ENCODE measurements at regions not wholly inside any gene's neighbourhood (a gene's known extent, or its start where the extent isn't known, plus 50 kb on each side); places are given as distances from the start of the nearest gene placed in this dataset.

DNA sequence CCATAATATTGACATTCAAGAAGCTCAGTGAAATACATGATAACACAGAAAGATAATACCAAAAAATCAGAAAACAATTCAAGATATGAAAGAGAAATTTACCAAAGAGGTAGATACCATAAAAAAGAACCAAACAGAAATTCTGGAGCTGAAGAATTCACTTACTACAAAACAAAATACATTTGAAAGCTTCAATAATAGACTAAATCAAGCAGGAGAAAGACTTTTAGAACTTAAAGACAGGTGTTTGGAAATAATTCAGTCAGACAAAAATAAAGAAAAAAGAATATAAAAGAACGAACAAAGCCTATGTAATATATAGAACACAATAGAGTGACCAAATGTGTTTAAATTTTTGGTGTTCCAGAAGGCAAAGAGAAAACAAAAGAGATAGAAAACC lies 158.7 kb downstream of the MOBP start:
- TF ChIP-seq, protein P1, sequence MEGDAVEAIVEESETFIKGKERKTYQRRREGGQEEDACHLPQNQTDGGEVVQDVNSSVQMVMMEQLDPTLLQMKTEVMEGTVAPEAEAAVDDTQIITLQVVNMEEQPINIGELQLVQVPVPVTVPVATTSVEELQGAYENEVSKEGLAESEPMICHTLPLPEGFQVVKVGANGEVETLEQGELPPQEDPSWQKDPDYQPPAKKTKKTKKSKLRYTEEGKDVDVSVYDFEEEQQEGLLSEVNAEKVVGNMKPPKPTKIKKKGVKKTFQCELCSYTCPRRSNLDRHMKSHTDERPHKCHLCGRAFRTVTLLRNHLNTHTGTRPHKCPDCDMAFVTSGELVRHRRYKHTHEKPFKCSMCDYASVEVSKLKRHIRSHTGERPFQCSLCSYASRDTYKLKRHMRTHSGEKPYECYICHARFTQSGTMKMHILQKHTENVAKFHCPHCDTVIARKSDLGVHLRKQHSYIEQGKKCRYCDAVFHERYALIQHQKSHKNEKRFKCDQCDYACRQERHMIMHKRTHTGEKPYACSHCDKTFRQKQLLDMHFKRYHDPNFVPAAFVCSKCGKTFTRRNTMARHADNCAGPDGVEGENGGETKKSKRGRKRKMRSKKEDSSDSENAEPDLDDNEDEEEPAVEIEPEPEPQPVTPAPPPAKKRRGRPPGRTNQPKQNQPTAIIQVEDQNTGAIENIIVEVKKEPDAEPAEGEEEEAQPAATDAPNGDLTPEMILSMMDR (IDR thresholded peaks at IDR 0.05; ENCODE audit: insufficient read depth, low read length, missing control alignments), result no peak
- POLR2A ChIA-PET, result no interaction called here
- no peak overlapping the region for H3K4me3 ChIP-seq (ENCODE audit: low read depth, low read length)
- DNase-seq (ENCODE audit: low read depth, low spot score), result no peak
- CTCF ChIA-PET, result interaction anchor here (1.1 kb wide), 1 partner anchor 11 kb away, joined by 3 read pairs; no protein-coding TSS in a partner anchor

DNA sequence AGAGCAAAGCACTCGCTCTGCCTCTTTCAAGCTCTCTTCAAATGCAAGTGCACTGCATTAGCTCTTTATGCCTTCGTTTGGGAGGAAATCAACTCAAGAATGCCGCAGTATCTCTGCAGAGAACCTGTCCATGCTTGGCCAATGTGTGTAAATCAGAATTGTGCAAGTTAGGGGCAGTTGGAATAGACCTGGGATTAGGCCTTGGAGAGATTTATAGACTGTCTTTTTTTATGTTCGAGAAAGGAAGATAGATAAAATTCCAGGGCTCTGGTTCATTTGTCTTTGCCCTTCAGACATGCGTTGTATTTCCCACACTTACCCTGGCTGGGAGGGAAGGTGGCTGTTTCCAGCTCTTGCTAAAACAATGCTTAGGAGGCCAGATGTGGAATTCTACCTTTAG lies 163.7 kb downstream of the MOBP start:
- POLR2A ChIA-PET, result no interaction called here

DNA sequence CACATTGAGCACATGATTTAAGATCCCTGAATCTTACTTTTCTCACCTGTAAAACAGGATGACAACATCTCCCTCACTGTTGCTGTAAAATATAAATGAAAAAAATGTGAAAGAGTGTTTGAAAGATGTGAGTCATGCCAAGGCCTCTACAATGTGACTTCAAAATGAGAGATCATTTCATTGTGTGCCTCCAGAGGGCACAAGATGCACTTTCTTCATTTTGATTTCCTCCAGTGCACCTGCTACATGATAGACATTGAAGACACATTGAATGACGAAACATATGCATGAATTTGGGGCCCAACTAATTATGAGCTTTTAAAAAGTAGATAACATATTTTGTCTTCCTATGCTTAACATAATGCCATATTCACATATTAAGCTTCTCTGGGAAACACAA lies 170.3 kb downstream of the MOBP start:
- TF ChIP-seq, protein P1 (IDR thresholded peaks at IDR 0.05; ENCODE audit: insufficient read depth, low read length, missing control alignments), result peak; percentile 20
- ChIA-PET POLR2A (no interaction called here), CTCF (interaction anchor here (1.0 to 2.2 kb wide), 5 partner anchors 11 to 680 kb away, joined by 3 to 10 read pairs (median 3); no protein-coding TSS in a partner anchor)
- H3K4me3 ChIP-seq (ENCODE audit: low read depth, low read length), result no peak overlapping the region
- DNase-seq (ENCODE audit: low read depth, low spot score), result no peak

More for the DNA sequence above, 163.7 kb downstream of the MOBP start:
- no peak overlapping the region for H3K4me3 ChIP-seq (ENCODE audit: low read depth, low read length)
- no peak for DNase-seq (ENCODE audit: low read depth, low spot score)
- CTCF ChIA-PET, result no interaction called here
- TF ChIP-seq, protein P1 (IDR thresholded peaks at IDR 0.05; ENCODE audit: insufficient read depth, low read length, missing control alignments), result no peak

DNA sequence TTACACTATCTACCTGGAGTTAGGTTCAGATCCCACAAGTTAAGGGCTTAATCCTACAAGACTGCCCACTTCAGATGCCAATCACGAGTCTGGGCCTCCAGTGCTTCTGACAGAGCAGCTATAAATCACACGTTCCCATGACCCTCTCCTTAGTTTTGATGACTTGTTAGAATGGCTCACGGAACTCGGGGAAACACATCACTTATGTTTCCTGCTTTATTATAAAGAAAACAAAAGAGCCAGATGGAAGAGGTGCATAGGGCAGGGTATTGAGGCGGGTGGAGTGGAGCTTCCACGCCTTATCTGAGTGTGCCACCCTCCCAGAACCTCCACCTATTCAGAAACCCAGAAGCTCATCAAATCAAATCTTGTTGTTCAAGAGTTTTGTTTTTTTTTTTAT lies 170.8 kb downstream of the MOBP start:
- TF ChIP-seq, protein P1 (IDR thresholded peaks at IDR 0.05; ENCODE audit: insufficient read depth, low read length, missing control alignments), result no peak
- H3K4me3 ChIP-seq (ENCODE audit: low read depth, low read length), result no peak overlapping the region
- ChIA-PET POLR2A (no interaction called here), CTCF (interaction anchor here (1.0 to 2.2 kb wide), 6 partner anchors 11 to 679 kb away, joined by 3 to 10 read pairs (median 4); no protein-coding TSS in a partner anchor)
- DNase-seq (ENCODE audit: low read depth, low spot score), result no peak

DNA sequence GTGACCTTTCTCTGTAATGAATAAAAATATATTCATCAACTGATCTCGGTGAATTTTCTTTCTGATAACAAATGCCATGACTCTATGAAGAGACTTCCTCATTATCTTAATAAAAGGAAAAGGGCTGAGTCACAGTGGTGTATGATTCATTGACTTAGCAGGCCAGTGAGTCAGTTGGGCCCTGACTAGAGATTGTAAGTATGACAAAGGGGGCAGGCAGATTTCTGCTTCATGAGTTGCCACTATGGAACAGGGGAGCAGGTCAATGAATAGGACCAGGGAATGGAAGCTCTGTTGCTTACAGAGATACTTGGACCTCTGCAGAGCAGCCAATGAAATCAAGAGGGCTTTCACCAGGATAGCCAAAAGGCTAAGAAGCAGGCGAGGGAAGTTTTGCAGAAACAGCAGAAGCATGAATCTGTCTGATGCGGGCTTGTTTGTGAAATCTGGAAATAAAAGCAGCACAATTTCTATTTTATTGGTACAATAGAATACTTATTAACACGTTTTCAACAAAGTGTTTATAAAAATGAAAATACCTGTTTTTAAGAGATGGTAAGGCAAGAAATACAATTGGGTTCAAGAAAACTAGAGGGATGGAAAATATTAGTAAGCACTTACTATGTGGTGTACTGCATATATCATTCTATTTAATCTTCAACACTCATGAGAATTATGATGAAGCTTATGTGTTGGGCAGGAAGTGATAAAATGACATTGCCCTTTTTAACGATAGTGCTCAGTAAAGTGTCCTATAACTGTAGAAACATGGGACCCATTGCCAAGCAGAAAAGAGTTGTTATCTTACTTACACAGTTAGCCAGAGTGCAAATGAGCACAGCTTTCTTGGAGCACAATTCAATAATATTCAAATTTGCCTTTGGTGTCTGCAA lies 169.8 kb upstream of the MYRIP start:
- POLR2A ChIA-PET, result no interaction called here

DNA sequence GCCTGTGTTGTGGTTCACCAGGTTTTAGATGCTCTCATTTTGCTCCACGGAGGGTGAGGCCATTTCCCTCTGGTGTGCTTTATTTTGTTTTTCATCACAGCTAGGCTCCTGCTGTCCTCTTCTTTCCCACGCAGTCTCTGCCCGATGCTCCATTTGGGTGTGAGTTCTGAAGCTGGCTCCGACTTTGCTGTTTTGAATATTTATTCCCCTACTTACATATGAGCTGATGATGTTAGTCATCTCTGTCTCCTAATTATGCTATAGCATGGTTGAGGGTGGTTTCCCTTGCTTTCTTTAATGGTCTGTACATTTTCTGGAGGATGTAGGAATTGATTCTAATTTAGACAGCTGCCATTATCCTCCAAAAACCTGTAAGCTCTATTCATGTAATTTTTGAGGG lies 168.1 kb upstream of the MYRIP start:
- no peak for DNase-seq (ENCODE audit: low read depth, low spot score)
- CTCF ChIA-PET, result interaction anchor here (1.0 kb wide), 1 partner anchor 8 kb away, joined by 3 read pairs; no protein-coding TSS in a partner anchor
- TF ChIP-seq, protein P1 (IDR thresholded peaks at IDR 0.05; ENCODE audit: insufficient read depth, low read length, missing control alignments), result no peak
- POLR2A ChIA-PET, result no interaction called here
- H3K4me3 ChIP-seq (ENCODE audit: low read depth, low read length), result no peak overlapping the region

More for the DNA sequence above, 169.8 kb upstream of the MYRIP start:
- peak; percentile 82 for DNase-seq (ENCODE audit: low read depth, low spot score)
- TF ChIP-seq, protein P1 (IDR thresholded peaks at IDR 0.05; ENCODE audit: insufficient read depth, low read length, missing control alignments), result no peak
- H3K4me3 ChIP-seq (ENCODE audit: low read depth, low read length), result no peak overlapping the region
- CTCF ChIA-PET, result interaction anchor here (1.2 kb wide), 1 partner anchor 28 kb away, joined by 4 read pairs; no protein-coding TSS in a partner anchor

Data from AG04449 (cell line).